BLaER1 treated with 17β-estradiol and CSF1 and Interleukin-3, amounts not matched to agents 10 nM and 100 nM (cell line): ENCODE measurements at regions not wholly inside any gene's neighbourhood (a gene's known extent, or its start where the extent isn't known, plus 50 kb on each side); places are given as distances from the start of the nearest gene placed in this dataset.
"Not testable (repeated sequence)": the region's sequence is repeated elsewhere in the genome, so short reads cannot be mapped to it uniquely, and the experiment has no call there.

Source experiments
- H3K27ac ChIP-seq, 11 experiments: shearing (Covaris generic); formaldehyde crosslinking; 2 replicates each; pipeline ENCODE4 v1.8.1; 2022
- H3K27me3 ChIP-seq, 11 experiments: shearing (Covaris generic); formaldehyde crosslinking; 2 replicates each; pipeline ENCODE4 v1.8.1; 2022
- H3K36me3 ChIP-seq, 11 experiments: shearing (Covaris generic); formaldehyde crosslinking; 2 replicates each; pipeline ENCODE4 v1.8.1; 2022
- H3K4me1 ChIP-seq, 10 experiments: shearing (Covaris generic); formaldehyde crosslinking; 2 replicates each; pipeline ENCODE4 v1.8.1; 2022
- H3K4me2 ChIP-seq, 11 experiments: shearing (Covaris generic); formaldehyde crosslinking; 2 replicates each; pipeline ENCODE4 v1.8.1; 2022
- H3K4me3 ChIP-seq, 10 experiments: shearing (Covaris generic); formaldehyde crosslinking; 2 replicates each; pipeline ENCODE4 v1.8.1; 2022
- H3K9ac ChIP-seq, 11 experiments: shearing (Covaris generic); formaldehyde crosslinking; 2 replicates each; pipeline ENCODE4 v1.8.1; 2022
- H3K9me3 ChIP-seq, 11 experiments: shearing (Covaris generic); formaldehyde crosslinking; replicated peaks in 1 of 11; 2 replicates each; pipeline ENCODE4 v1.8.1; 2022
- H4K20me1 ChIP-seq, 11 experiments: shearing (Covaris generic); formaldehyde crosslinking; 2 replicates each; pipeline ENCODE4 v1.8.1; 2022

DNA sequence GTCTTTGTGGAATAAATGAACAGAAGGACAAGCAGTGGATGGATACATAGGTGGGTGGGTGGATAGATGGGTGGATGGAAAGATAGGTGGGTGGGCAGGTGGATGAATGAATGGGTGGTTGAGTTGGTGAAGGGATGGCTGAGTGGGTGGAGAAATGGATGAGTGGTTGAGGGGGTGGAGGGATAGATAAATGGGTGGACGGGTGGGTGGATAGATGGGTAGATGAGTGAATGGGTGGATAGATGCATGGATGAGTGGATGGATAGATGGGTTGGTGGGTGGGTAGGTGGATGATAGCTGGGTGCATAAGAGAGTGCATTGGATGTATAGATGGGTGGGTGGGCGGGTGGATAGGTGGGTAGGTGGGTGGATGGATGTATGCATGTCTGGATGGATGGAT is 63.5 kb downstream of the UNC93B1 start:
- H3K27me3 ChIP-seq, H3K4me1 ChIP-seq, H3K36me3 ChIP-seq, H4K20me1 ChIP-seq, H3K27ac ChIP-seq, H3K4me2 ChIP-seq, H3K9me3 ChIP-seq, H3K4me3 ChIP-seq, H3K9ac ChIP-seq: not testable (repeated sequence)

GRCh38 chr11:67938964-67939363 is 64.9 kb downstream of the UNC93B1 start:
- H3K4me3 ChIP-seq, H4K20me1 ChIP-seq, H3K27me3 ChIP-seq, H3K9me3 ChIP-seq, H3K27ac ChIP-seq, H3K36me3 ChIP-seq, H3K4me2 ChIP-seq, H3K9ac ChIP-seq, H3K4me1 ChIP-seq: not testable (repeated sequence)

DNA sequence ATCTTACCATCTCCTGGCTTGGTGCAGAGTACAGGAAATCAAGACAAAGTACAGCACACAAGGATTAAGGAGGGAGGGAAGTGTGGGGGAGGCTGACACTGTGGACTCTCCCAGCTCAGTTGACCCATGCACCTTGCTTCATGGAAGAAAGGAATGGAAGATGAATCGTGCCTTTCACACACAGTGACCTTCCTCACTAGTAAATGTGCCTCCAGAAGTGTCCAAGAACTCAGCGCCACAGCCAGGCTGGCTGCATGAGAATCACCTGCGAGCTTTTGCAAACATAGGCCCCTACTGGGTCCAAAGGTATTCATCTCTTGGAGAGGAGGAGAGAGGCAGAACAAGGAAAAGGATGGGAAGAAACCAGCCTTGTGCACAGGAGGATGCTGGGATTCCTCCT is 65.5 kb downstream of the UNC93B1 start:
- not testable (repeated sequence) for H3K36me3 ChIP-seq, H3K27me3 ChIP-seq, H4K20me1 ChIP-seq, H3K9me3 ChIP-seq, H3K9ac ChIP-seq, H3K4me2 ChIP-seq, H3K4me1 ChIP-seq, H3K27ac ChIP-seq, H3K4me3 ChIP-seq

GRCh38 chr11:67923565-67923964 is 80.3 kb downstream of the UNC93B1 start:
- H3K9me3 ChIP-seq, H3K4me1 ChIP-seq, H4K20me1 ChIP-seq, H3K4me3 ChIP-seq, H3K36me3 ChIP-seq, H3K27me3 ChIP-seq, H3K9ac ChIP-seq, H3K27ac ChIP-seq, H3K4me2 ChIP-seq: not testable (repeated sequence)

DNA sequence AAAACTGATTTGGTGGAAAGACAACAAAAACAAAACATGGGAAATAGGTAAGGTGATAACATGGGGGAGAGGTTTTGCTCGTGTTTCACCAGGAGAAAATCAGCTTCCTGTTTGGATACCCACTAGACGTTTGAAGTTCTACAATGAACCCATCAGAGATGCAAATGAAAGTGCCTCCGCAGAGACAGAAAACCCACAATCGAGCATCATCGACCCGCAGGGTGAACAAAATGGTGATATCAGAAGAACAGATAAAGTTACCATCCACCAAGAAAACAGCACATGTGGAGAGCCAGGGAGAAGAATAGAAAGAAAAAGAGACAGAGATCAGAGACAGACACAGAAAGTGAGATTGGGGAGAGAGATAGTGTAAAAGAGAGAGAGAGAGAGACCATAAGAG is 83.4 kb downstream of the UNC93B1 start:
- not testable (repeated sequence) for H3K4me1 ChIP-seq, H3K4me2 ChIP-seq, H3K9ac ChIP-seq, H3K27me3 ChIP-seq, H3K4me3 ChIP-seq, H3K9me3 ChIP-seq, H3K27ac ChIP-seq, H3K36me3 ChIP-seq, H4K20me1 ChIP-seq

- H3K9ac ChIP-seq, H3K36me3 ChIP-seq, H3K4me3 ChIP-seq, H3K27ac ChIP-seq, H3K4me2 ChIP-seq, H3K27me3 ChIP-seq, H4K20me1 ChIP-seq, H3K4me1 ChIP-seq: not testable (repeated sequence)
- peaks cover 0 to 18% (median 12%) of the 10 kb centered on the region in 11 experiments; a peak in 15 of 22 replicates for H3K9me3 ChIP-seq
Observed at GRCh38 chr11:67912184-67912583, 91.7 kb downstream of the UNC93B1 start.

- H4K20me1 ChIP-seq, H3K27me3 ChIP-seq, H3K27ac ChIP-seq, H3K4me3 ChIP-seq, H3K9ac ChIP-seq, H3K4me1 ChIP-seq, H3K36me3 ChIP-seq, H3K4me2 ChIP-seq: not testable (repeated sequence)
- H3K9me3 ChIP-seq: peaks cover 0 to 18% (median 12%) of the 10 kb centered on the region in 11 experiments; a peak in 15 of 22 replicates
Observed at GRCh38 chr11:67911211-67911610, 92.7 kb downstream of the UNC93B1 start.

DNA sequence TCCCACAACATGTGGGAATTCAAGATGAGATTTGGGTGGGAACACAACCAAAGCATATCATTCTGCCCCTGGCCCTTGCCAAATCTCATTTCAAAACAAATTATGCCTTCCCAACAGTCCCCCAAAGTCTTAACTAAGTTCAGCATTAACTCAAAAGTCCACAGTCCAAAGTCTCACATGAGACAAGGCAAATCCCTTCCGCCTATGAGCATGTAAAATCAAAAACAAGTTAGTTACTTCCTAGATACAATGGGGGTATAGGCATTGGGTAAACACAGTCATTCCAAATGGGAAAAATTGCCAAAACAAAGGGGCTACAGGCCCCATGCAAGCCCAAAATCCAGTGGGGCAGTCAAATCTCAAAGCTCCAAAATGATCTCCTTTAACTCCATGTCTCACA is 93.1 kb downstream of the UNC93B1 start:
- not testable (repeated sequence) for H3K27me3 ChIP-seq, H3K9ac ChIP-seq, H3K4me2 ChIP-seq, H3K36me3 ChIP-seq, H3K27ac ChIP-seq, H4K20me1 ChIP-seq, H3K4me1 ChIP-seq, H3K4me3 ChIP-seq
- H3K9me3 ChIP-seq: peaks cover 0 to 18% (median 12%) of the 10 kb centered on the region in 11 experiments; a peak in 15 of 22 replicates

DNA sequence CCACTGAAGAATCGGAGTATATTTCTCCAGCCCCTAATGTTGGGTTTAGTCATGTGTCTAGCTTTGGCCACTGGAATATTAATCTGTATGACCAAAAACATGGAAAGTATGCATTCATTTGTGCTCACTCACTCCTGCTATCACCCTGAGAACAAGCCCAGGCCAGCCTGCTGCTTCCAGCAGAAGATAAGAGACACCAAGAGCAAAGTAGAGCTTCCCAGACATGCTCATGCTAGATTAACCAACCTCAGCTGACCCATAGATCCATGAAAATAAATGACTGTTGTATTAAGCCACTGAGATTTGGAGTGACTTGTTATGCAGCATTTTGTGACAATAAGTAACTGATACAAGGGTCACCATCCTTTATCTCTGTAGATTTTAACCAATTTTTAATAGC is 96.9 kb downstream of the UNC93B1 start:
- H3K4me1 ChIP-seq, H3K36me3 ChIP-seq, H4K20me1 ChIP-seq, H3K4me3 ChIP-seq, H3K27ac ChIP-seq, H3K4me2 ChIP-seq, H3K9ac ChIP-seq, H3K27me3 ChIP-seq: not testable (repeated sequence)
- peaks cover 0 to 11% (median 7%) of the 10 kb centered on the region in 11 experiments; a peak in 13 of 22 replicates for H3K9me3 ChIP-seq

- not testable (repeated sequence) for H3K9ac ChIP-seq, H3K27ac ChIP-seq, H4K20me1 ChIP-seq, H3K9me3 ChIP-seq, H3K4me3 ChIP-seq, H3K36me3 ChIP-seq, H3K4me1 ChIP-seq, H3K4me2 ChIP-seq, H3K27me3 ChIP-seq
Observed at GRCh38 chr11:67899462-67899861, 104.4 kb downstream of the UNC93B1 start.

- H3K9me3 ChIP-seq: peaks cover 9 to 16% (median 12%) of the 10 kb centered on the region in 11 experiments; a peak in 20 of 22 replicates
- H4K20me1 ChIP-seq, H3K9ac ChIP-seq, H3K4me2 ChIP-seq, H3K36me3 ChIP-seq, H3K27me3 ChIP-seq, H3K27ac ChIP-seq, H3K4me3 ChIP-seq, H3K4me1 ChIP-seq: not testable (repeated sequence)
Observed at GRCh38 chr11:67893487-67893886, 110.4 kb downstream of the UNC93B1 start.

- H3K4me2 ChIP-seq, H3K27me3 ChIP-seq, H3K36me3 ChIP-seq, H4K20me1 ChIP-seq, H3K9ac ChIP-seq, H3K4me3 ChIP-seq, H3K27ac ChIP-seq, H3K4me1 ChIP-seq: not testable (repeated sequence)
- peaks cover 9 to 16% (median 12%) of the 10 kb centered on the region in 11 experiments; a peak in 20 of 22 replicates for H3K9me3 ChIP-seq
Observed at GRCh38 chr11:67889646-67890045, 114.3 kb downstream of the UNC93B1 start.

DNA sequence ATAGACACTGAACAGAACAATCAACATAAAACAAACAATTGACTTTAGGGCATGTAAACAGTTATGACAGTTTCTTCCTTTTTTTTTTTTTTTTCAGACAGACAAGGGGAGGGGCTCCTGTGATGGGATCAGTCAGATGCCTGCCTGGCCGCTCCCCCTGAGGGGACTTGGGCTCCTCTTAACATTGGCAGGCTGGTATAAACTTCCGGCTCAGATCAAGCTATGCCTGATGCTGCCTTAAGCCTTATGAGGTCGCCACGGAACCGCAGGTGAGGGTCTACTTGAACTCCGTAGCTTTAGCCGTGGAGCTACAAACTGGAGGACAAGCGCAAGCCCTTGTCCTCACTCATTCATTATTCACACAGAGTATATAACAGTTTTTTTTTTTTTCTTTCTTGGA is 115.8 kb downstream of the UNC93B1 start:
- not testable (repeated sequence) for H3K4me3 ChIP-seq, H4K20me1 ChIP-seq, H3K9me3 ChIP-seq, H3K27ac ChIP-seq, H3K9ac ChIP-seq, H3K4me1 ChIP-seq, H3K27me3 ChIP-seq, H3K36me3 ChIP-seq, H3K4me2 ChIP-seq

GRCh38 chr11:67886672-67887071 is 117.2 kb downstream of the UNC93B1 start:
- not testable (repeated sequence) for H3K4me3 ChIP-seq, H3K9me3 ChIP-seq, H4K20me1 ChIP-seq, H3K4me1 ChIP-seq, H3K27ac ChIP-seq, H3K9ac ChIP-seq, H3K27me3 ChIP-seq, H3K4me2 ChIP-seq, H3K36me3 ChIP-seq

DNA sequence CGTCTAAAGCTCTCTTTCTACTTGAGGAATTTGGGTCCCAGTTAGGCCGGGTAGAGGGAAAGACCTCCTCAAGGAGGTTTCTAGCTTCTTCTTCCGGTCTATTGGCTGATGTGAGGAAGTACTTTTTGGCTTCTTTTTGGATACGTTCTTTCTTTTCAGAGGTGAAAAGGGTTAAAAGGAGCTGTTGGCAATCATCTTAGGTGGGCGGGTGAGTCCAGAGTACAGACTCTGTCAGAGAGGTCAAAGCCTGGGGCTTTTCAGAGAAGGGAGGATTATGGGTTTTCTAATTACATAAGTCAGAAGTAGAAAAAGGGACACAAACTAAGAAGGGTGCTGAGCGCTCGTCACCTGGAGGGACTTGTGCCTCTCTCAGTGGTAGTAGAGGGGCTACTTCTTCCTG is 117.7 kb downstream of the UNC93B1 start:
- not testable (repeated sequence) for H3K4me1 ChIP-seq, H3K9me3 ChIP-seq, H3K4me3 ChIP-seq, H3K27ac ChIP-seq, H3K4me2 ChIP-seq, H3K36me3 ChIP-seq, H3K9ac ChIP-seq, H4K20me1 ChIP-seq, H3K27me3 ChIP-seq
